ENCODE measurements at regions not wholly inside any gene's neighbourhood (a gene's known extent, or its start where the extent isn't known, plus 50 kb on each side); places are given as distances from the start of the nearest gene placed in this dataset.

GRCh38 chr5:158301186-158301585, 442.2 kb upstream of the CLINT1 start:
- H3K27me3 ChIP-seq (ENCODE audit: insufficient read depth, low read length): no peaks in the 10 kb centered on the region
- no peak overlapping the region for H3K9ac ChIP-seq (ENCODE audit: low read length)
- H3K79me2 ChIP-seq (ENCODE audit: insufficient read depth, low read length): no peaks in the 10 kb centered on the region
- H3K36me3 ChIP-seq (ENCODE audit: insufficient read depth, low read length): no peaks in the 10 kb centered on the region; the same call in 1 of the 2 replicates
- H3K4me3 ChIP-seq (ENCODE audit: low read depth, low read length, poor library complexity, severe bottlenecking): no peak overlapping the region
- H3K9me2 ChIP-seq (ENCODE audit: low read depth, low read length): no peaks in the 10 kb centered on the region
- H3K4me1 ChIP-seq (ENCODE audit: insufficient read depth, low read length, severe bottlenecking): peaks cover 5% of the 10 kb centered on the region
- H3K4me2 ChIP-seq (ENCODE audit: low read length): no peak overlapping the region
- H4K20me1 ChIP-seq (ENCODE audit: insufficient read depth, low read length): no peaks in the 10 kb centered on the region
- H3K27ac ChIP-seq (ENCODE audit: low read depth, low read length, poor library complexity, severe bottlenecking): no peak overlapping the region
- TF ChIP-seq, protein P1, sequence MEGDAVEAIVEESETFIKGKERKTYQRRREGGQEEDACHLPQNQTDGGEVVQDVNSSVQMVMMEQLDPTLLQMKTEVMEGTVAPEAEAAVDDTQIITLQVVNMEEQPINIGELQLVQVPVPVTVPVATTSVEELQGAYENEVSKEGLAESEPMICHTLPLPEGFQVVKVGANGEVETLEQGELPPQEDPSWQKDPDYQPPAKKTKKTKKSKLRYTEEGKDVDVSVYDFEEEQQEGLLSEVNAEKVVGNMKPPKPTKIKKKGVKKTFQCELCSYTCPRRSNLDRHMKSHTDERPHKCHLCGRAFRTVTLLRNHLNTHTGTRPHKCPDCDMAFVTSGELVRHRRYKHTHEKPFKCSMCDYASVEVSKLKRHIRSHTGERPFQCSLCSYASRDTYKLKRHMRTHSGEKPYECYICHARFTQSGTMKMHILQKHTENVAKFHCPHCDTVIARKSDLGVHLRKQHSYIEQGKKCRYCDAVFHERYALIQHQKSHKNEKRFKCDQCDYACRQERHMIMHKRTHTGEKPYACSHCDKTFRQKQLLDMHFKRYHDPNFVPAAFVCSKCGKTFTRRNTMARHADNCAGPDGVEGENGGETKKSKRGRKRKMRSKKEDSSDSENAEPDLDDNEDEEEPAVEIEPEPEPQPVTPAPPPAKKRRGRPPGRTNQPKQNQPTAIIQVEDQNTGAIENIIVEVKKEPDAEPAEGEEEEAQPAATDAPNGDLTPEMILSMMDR (IDR thresholded peaks at IDR 0.05; ENCODE audit: low read length): no peak
- no peak for TF ChIP-seq EZH2 (IDR thresholded peaks at IDR 0.05; ENCODE audit: borderline replicate concordance, low read length)
- H3F3A ChIP-seq (ENCODE audit: insufficient read depth, low read length): no peaks in the 10 kb centered on the region
- H3K9me3 ChIP-seq (ENCODE audit: low read length): peaks cover 3% of the 10 kb centered on the region
- no peak overlapping the region for H2AFZ ChIP-seq (ENCODE audit: low read length)

DNA sequence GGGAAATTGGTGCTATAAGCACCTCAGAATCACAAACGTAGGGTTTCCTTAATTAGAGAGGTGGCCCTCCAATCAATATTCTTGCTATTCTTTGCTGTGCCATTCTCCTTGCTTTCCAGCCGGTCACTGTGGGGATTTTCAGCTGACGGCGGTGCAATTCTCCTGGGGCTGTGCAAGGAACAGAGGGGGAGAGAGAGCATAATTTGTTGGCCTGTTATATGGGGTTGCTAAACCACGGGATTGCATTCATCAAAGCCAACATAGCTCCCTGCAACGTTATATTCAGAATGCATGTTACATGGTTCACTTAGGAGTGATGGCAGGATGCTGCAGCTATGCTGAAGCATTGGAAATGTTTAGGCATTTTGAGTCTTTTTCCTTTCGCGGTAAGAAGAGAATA, 441.3 kb upstream of the CLINT1 start:
- peaks cover 3% of the 10 kb centered on the region for H3K9me3 ChIP-seq (ENCODE audit: low read length)
- no peak overlapping the region for H2AFZ ChIP-seq (ENCODE audit: low read length)
- H3K36me3 ChIP-seq (ENCODE audit: insufficient read depth, low read length): no peaks in the 10 kb centered on the region; the same call in 1 of the 2 replicates
- H3K9ac ChIP-seq (ENCODE audit: low read length): no peak overlapping the region
- peaks cover 5% of the 10 kb centered on the region for H3K4me1 ChIP-seq (ENCODE audit: insufficient read depth, low read length, severe bottlenecking)
- no peaks in the 10 kb centered on the region for H4K20me1 ChIP-seq (ENCODE audit: insufficient read depth, low read length)
- no peaks in the 10 kb centered on the region for H3K27me3 ChIP-seq (ENCODE audit: insufficient read depth, low read length)
- no peak overlapping the region for H3K4me2 ChIP-seq (ENCODE audit: low read length)
- H3F3A ChIP-seq (ENCODE audit: insufficient read depth, low read length): no peaks in the 10 kb centered on the region
- no peaks in the 10 kb centered on the region for H3K9me2 ChIP-seq (ENCODE audit: low read depth, low read length)
- TF ChIP-seq EZH2 (IDR thresholded peaks at IDR 0.05; ENCODE audit: borderline replicate concordance, low read length): no peak
- TF ChIP-seq, protein P1 (IDR thresholded peaks at IDR 0.05; ENCODE audit: low read length): no peak
- H3K4me3 ChIP-seq (ENCODE audit: low read depth, low read length, poor library complexity, severe bottlenecking): no peak overlapping the region
- no peak overlapping the region for H3K27ac ChIP-seq (ENCODE audit: low read depth, low read length, poor library complexity, severe bottlenecking)
- H3K79me2 ChIP-seq (ENCODE audit: insufficient read depth, low read length): no peaks in the 10 kb centered on the region

GRCh38 chr5:158297002-158297527, 438.1 kb upstream of the CLINT1 start:
- Histone ChIP-seq H3K4me3 (ENCODE audit: low read depth, low read length, poor library complexity, severe bottlenecking) (no peak overlapping the region), H3K4me1 (ENCODE audit: insufficient read depth, low read length, severe bottlenecking) (peaks cover 5% of the 10 kb centered on the region), H4K20me1 (ENCODE audit: insufficient read depth, low read length) (no peaks in the 10 kb centered on the region), H3K9ac (ENCODE audit: low read length) (no peak overlapping the region), H3K27me3 (ENCODE audit: insufficient read depth, low read length) (no peaks in the 10 kb centered on the region), H2AFZ (ENCODE audit: low read length) (no peak overlapping the region), H3K9me2 (ENCODE audit: low read depth, low read length) (no peaks in the 10 kb centered on the region), H3K36me3 (ENCODE audit: insufficient read depth, low read length) (no peaks in the 10 kb centered on the region; the same call in 1 of the 2 replicates), H3F3A (ENCODE audit: insufficient read depth, low read length) (no peaks in the 10 kb centered on the region), H3K27ac (ENCODE audit: low read depth, low read length, poor library complexity, severe bottlenecking) (no peak overlapping the region), H3K9me3 (ENCODE audit: low read length) (peaks cover 5% of the 10 kb centered on the region), H3K79me2 (ENCODE audit: insufficient read depth, low read length) (no peaks in the 10 kb centered on the region), H3K4me2 (ENCODE audit: low read length) (no peak overlapping the region)
- TF ChIP-seq, protein P1 (IDR thresholded peaks at IDR 0.05; ENCODE audit: low read length): no peak
- TF ChIP-seq EZH2 (IDR thresholded peaks at IDR 0.05; ENCODE audit: borderline replicate concordance, low read length): no peak
